ENCODE measurements at regions not wholly inside any gene's neighbourhood (a gene's known extent, or its start where the extent isn't known, plus 50 kb on each side); places are given as distances from the start of the nearest gene placed in this dataset.

DNA sequence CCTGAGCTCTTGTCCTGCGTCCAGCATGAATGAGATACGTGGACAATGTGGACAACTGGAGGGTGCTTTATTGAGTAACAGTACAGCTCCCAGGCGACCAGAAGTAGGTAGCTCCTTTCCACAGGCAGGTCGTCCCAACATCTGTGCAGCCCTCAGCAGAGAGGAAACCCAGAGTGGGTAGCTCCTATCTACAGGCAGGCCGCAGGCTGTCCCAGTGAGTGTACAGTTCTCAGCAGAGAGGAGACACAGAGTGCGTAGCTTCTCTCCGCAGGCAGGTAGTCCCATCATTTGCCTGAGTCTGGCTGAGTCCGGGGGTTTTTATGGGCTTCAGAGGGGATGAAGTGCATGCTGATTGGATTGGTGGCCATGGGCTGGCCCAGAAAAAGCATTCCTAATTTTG, 373.3 kb downstream of the CHSY3 start:
- TF ChIP-seq POLR2A (IDR thresholded peaks at IDR 0.05) = no peak
- TF ChIP-seq, protein P1, sequence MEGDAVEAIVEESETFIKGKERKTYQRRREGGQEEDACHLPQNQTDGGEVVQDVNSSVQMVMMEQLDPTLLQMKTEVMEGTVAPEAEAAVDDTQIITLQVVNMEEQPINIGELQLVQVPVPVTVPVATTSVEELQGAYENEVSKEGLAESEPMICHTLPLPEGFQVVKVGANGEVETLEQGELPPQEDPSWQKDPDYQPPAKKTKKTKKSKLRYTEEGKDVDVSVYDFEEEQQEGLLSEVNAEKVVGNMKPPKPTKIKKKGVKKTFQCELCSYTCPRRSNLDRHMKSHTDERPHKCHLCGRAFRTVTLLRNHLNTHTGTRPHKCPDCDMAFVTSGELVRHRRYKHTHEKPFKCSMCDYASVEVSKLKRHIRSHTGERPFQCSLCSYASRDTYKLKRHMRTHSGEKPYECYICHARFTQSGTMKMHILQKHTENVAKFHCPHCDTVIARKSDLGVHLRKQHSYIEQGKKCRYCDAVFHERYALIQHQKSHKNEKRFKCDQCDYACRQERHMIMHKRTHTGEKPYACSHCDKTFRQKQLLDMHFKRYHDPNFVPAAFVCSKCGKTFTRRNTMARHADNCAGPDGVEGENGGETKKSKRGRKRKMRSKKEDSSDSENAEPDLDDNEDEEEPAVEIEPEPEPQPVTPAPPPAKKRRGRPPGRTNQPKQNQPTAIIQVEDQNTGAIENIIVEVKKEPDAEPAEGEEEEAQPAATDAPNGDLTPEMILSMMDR (IDR thresholded peaks at IDR 0.05) = no peak
